GM12875 (cell line): ENCODE measurements at regions not wholly inside any gene's neighbourhood (a gene's known extent, or its start where the extent isn't known, plus 50 kb on each side); places are given as distances from the start of the nearest gene placed in this dataset.
"Not testable (repeated sequence)": the region's sequence is repeated elsewhere in the genome, so short reads cannot be mapped to it uniquely, and the experiment has no call there.

Source experiments
- H3K4me3 ChIP-seq: one replicate; pipeline ENCODE4 v1.5.1; 2011; ENCODE audit warnings: low read depth, low read length, control low read depth
- TF ChIP-seq, protein P1 (sequence below): IDR thresholded peaks from 2 replicates; pipeline ENCODE4 v1.5.1; 2011; ENCODE audit warnings: low read depth, mild to moderate bottlenecking, control low read depth, inconsistent platforms, low read length, moderate library complexity, borderline replicate concordance; ENCODE audit not compliant: insufficient read depth

DNA sequence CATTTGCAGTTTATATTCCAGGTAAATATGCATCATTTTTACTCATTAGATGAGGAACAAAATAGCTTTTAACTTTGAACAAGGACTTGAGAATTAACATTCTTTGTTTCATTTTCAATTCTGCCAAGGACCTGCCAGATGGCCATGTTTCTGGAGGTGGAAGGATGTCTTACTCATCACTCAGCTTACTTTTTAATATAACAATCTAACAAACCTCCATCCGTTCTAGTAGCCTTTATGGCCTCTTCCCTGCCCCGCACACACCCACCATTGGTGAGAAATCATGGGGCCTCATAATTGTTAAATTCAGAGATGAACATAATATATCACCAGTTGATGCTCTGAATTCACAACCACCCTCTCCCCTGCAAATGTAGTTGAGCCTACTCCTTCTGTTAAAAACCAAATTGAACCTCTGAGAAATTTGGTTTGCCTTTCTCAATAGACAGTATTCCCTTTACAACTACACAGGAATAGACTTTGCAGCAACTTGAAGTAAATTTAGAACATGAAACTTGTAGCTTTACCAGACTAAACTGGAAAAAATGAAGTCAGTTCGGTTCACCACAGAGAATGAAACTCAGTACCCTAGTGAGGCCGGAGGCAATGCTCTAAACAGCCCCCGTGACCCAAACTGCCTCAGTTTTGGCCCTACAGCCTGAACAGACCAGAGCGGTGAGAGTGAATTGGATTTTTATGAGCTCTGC lies 50.1 kb upstream of the ACSL4 start:
- TF ChIP-seq, protein P1, sequence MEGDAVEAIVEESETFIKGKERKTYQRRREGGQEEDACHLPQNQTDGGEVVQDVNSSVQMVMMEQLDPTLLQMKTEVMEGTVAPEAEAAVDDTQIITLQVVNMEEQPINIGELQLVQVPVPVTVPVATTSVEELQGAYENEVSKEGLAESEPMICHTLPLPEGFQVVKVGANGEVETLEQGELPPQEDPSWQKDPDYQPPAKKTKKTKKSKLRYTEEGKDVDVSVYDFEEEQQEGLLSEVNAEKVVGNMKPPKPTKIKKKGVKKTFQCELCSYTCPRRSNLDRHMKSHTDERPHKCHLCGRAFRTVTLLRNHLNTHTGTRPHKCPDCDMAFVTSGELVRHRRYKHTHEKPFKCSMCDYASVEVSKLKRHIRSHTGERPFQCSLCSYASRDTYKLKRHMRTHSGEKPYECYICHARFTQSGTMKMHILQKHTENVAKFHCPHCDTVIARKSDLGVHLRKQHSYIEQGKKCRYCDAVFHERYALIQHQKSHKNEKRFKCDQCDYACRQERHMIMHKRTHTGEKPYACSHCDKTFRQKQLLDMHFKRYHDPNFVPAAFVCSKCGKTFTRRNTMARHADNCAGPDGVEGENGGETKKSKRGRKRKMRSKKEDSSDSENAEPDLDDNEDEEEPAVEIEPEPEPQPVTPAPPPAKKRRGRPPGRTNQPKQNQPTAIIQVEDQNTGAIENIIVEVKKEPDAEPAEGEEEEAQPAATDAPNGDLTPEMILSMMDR, result no peak
- H3K4me3 ChIP-seq, result no peak overlapping the region

DNA sequence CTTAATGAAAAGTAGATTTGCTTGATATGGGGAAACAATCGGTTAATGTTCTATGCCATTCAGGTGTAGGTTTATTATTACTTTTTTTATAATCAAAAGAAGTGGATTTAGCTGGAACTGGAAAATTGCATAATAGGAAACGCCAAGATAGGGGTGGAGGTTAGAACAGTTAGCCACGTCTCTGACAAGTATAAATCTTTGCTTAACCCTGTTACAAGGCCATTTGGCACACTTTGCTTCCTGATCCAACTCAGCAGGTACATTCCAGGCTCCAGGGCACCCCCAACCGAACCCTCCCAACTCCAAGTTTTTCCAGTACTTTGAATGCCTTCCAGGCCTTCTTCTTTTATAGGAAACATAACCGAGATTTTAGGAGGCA lies 50.6 kb upstream of the ACSL4 start:
- TF ChIP-seq, protein P1, result no peak
- no peak overlapping the region for H3K4me3 ChIP-seq

DNA sequence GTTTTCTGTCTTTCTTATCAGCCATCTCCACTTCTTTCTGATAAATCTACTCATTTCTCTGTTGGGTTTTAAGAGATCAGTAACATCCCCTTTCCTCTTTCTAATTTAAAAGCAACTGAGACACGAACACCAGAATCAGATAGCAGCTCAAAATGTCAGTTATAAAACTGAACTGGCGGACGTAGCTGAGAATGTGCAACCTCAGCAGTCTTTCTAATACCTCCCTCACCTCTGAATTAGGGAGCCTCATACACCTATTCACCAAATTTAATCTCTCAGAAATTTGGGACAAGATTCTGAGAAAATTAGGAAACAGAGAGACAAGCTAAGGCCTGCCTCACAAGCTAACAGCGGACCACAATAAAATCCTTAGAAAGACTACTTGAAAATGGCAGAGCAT lies 52.0 kb upstream of the ACSL4 start:
- no peak overlapping the region for H3K4me3 ChIP-seq
- TF ChIP-seq, protein P1, result no peak

DNA sequence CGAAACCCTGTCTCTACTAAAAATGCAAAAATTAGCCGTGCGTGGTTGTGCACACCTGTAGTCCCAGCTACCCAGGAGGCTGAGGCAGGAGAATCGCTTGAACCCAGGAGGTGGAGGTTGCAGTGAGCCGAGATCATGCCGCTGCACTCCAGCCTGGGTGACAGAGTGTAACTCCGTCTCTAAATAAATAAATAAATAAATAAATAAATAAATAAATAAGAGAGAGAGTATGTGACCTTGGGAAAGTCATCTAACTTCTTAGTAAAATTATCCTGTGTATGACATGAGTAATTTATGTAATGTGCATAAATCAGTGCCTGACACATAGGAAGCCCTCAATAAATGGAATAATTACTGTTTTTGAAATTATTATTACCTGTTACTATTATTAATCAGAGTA lies 57.5 kb upstream of the ACSL4 start:
- not testable (repeated sequence) for H3K4me3 ChIP-seq

DNA sequence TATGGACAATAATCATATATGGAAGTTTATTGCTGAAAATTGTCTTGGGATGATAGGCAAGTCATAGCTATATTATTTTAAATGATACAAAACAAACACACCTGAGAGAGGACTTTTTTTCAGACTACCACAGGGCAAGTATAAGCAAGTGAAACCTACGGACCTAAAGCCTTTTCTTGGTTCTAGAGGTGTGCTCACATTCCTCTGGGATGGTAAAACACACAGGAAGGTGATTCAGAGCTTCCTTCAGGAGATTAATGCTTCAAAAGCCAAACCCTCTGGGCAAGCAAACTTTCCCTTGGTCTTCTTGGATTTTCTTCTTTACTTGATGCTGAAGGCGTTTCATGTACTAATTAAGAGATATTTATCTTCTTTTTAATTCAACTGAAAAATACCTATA lies 60.1 kb upstream of the ACSL4 start:
- no peak overlapping the region for H3K4me3 ChIP-seq
- TF ChIP-seq, protein P1, result no peak

DNA sequence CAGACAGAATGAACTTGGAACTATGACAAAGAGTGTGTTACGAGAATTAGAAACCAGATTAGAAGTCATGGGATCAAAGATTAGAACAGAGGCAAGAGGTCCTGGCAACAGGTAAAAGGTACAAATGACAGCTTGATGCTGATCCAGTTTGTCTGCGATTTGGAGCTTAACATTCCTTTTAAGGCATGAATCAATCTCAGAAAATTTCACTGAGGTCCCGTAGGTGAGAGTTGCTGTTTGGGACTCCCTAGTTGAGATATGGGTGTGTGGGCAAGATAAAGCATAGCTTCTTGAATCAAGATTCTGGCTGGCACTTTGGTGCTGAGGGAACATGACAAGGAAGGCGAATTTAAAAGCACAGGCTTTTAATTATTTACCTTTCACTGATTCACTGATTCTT lies 62.6 kb upstream of the ACSL4 start:
- TF ChIP-seq, protein P1, result no peak
- H3K4me3 ChIP-seq, result no peak overlapping the region

DNA sequence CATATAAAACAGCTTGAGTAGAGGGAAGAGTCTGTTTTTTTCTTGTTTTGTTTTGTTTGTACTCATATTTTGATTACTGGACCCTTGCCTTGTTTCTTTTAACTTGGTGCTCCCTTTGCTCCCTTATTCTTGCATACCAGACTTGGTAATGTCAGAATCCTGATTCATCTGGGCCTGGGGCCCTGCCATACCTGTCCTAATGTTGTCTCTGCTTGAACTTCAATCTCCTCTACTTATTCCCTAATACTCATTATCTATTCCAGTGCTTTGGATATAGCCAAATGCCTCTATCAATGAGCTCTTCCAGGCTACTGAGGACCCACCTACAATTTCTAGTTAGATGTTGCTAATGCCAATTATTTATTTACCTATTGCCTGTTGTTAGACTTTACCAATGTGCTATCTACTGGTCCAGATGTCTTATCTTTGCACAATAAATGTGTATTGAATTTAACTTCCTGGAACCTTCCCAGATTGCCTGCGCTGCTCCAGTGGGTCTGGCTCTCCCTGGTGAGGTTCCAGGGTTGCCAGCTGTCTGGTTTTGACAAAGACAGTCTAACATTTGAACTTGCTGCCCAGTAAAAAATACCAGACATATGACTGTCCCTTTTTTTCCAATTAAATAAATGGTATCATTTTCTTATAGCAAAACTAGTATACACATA lies 64.4 kb upstream of the ACSL4 start:
- H3K4me3 ChIP-seq, result no peak overlapping the region
- TF ChIP-seq, protein P1, result no peak
